ENCODE measurements at regions not wholly inside any gene's neighbourhood (a gene's known extent, or its start where the extent isn't known, plus 50 kb on each side); places are given as distances from the start of the nearest gene placed in this dataset.
"Not testable (repeated sequence)": the region's sequence is repeated elsewhere in the genome, so short reads cannot be mapped to it uniquely, and the experiment has no call there.

GRCh38 chr11:100409267-100409666 is 277.8 kb upstream of the ARHGAP42 start:
- not testable (repeated sequence) for DNase-seq

DNA sequence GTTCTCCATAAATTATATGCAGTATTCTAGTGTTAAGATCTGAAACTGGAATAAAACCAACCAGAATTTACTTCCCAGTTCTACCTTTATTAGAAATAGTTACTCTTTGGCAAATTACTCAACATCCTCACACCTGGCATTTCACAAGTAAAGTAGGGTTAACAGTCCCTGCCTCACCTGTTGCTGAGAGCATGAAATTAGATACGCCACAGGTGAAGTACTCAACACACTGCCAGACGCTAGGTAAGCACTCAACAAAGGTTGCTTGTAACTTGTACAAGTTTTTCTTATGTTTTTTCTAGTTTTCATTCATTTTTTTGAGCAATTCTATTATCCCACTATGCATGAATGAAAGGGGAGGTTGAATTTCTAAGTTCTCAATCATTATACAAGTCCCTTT is 267.6 kb upstream of the ARHGAP42 start:
- DNase-seq = no peak

DNA sequence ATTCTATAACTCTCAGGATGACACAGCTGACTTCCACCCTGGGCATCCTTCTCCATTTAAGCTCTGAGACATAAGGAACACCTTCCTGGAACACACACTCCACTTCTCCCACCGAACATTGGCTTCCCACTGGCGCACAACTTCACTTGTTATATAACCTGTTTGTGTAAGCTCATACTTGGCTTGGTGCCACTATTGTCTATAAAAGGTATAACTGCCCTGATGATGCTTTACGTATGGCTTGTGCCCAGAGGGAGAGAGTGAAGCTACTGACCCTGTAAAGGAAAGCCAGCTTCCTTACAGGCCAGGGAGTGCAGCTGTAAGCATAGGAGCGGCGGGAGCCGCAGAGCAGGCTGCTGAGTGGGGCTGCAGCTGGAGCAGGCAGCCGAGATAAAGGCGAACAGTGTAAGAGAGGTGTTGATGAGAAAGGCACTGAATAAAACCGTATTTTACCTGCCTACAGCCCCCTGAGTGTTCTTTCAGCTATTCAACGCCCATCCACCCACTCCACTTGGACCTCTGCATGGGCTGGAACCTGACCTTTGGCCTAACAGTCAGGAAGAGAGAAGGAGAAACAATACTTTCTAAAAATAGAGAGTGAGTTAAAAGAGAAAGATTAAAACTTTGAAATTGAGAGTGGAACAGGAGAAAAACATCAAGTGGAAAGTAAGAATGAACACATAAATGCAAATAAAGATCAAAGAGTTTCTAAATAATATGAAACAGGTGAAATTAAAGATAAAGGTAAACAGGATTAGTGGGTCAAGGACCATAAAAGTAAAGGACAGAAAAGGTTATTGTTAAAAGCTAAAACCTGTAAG is 252.1 kb upstream of the ARHGAP42 start:
- DNase-seq = no peak

GRCh38 chr11:100438376-100438775 is 248.7 kb upstream of the ARHGAP42 start:
- no peak for DNase-seq

DNA sequence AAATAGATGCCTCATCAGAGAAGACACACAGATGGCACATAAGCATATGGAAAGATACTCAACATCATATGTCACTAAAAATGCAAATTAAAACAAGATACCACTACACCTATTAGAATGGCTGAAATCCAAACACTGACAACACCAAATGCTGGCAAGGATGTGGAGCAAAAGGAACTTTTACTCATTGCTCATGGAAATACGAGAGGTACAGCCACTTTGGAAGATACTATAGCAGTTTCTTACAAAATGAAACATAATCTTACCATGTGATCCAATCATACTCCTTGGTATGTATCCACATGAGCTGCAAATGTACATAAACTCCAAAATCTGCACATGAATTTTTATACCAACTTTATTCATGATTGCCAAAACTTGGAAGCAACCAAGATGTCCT is 246.0 kb upstream of the ARHGAP42 start:
- DNase-seq = no peak

DNA sequence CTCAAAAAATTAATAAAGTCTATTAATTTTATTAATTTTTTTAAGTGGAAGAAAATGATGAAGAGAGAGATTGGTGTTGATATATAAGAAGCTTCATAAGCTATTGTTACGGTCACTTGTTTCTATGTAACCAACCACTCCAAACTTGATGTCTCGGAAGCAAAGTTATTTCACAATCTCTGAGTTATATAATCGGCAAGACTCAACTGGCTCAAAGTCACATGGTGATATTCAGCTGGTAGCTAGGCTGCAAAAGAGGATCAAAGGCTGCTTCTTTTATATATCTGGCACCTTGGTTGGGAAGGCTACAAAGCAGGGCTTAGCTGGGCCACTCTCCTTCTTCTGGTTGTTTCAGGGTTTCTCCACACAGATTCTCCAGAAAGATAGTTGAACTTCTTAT is 245.1 kb upstream of the ARHGAP42 start:
- DNase-seq = no peak

GRCh38 chr11:100445231-100445735 is 241.8 kb upstream of the ARHGAP42 start:
- DNase-seq = no peak

DNA sequence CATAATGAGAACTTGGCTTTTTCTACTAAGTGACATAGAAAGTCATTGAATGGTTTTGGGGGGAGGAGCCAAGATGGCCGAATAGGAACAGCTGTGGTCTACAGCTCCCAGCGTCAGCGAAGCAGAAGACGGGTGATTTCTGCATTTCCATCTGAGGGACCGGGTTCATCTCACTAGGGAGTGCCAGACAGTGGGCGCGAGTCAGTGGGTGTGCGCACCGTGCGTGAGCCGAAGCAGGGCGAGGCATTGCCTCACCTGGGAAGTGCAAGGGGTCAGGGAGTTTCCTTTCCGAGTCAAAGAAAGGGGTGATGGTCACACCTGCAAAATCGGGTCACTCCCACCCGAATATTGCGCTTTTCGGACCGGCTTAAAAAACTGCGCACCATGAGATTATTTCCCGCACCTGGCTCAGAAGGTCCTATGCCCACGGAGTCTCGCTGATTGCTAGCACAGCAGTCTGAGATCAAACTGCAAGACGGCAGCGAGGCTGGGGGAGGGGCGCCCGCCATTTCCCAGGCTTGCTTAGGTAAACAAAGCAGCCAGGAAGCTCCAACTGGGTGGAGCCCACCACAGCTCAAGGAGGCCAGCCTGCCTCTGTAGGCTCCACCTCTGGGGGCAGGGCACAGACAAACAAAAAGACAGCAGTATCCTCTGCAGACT is 235.2 kb upstream of the ARHGAP42 start:
- not testable (repeated sequence) for DNase-seq

DNA sequence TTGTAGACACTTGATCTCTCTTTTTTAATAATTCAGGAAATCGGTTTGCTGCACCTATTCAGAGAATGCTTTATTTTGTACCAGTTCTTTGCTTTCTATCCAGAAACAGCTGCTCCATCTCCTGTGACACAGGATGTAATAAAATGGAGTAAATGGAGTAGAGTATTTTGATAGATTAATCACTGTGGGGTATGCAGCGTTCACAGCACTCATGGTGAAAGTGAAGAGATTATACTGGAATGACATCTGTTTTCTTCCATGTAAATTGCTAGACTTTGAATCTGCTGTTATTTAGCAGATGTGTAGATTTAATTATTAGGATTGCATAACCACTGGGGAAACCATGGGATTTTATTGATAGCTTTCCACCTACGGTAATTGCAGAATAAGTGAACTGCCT is 227.3 kb upstream of the ARHGAP42 start:
- DNase-seq = no peak

- DNase-seq = no peak
These were observed 226.7 kb upstream of the ARHGAP42 start for GRCh38 chr11:100460426-100460825.

DNA sequence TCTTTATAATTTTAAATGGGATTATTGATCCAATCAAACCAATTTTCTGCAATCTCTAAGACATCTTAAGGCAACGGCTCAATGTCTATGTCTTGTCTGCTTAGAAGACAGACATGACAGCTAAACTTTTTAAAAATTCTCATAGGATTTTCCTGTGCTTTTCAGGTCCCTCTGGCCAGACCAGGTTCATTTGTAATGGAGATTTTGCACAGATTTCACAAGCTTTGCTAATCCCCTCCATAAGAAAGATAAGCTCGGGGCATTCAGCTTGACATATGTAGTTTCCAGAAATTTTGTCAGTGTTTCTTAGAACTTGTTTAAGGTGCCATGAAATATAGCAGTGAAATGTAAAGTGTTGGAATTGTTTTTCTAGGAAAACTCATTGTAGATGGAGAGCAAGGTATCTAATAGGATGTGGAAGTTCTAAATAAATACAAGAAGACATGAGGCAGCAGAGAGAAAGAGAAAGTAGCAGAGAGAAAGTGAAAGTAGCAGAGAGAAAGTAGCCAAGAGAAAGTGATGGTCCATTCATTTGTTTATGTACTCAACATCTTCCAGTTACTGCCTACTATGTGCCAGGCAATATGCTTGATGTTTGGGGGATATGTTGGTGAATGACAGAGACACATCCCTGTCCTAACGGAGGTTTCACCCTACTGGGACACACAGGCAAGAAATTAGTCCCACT is 219.1 kb upstream of the ARHGAP42 start:
- DNase-seq = no peak

GRCh38 chr11:100469835-100470234 is 217.3 kb upstream of the ARHGAP42 start:
- DNase-seq = no peak

- DNase-seq = no peak
These were observed 214.2 kb upstream of the ARHGAP42 start for GRCh38 chr11:100472727-100473389.

DNA sequence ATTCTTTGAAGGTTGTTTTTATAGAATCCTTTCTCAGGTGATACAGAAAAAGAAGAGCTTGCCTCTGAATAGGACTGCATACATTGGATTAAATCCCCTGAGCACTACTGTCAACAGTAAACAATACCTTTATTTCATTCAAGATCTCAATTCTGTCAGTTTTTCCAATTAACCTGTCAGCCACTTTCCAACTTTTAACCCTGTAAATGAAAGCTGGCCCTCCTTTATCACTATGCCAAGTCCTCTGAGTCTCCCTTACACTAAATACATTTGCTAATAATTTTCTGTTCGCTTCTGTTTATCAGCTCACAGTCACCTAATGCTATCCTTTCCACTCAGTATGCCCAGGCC is 213.7 kb upstream of the ARHGAP42 start:
- no peak for DNase-seq

GRCh38 chr11:100484948-100485347 is 202.1 kb upstream of the ARHGAP42 start:
- no peak for DNase-seq

- no peak for DNase-seq
These were observed 188.3 kb upstream of the ARHGAP42 start for GRCh38 chr11:100498780-100499179.

GRCh38 chr11:100501450-100501849 is 185.6 kb upstream of the ARHGAP42 start:
- no peak for DNase-seq

DNA sequence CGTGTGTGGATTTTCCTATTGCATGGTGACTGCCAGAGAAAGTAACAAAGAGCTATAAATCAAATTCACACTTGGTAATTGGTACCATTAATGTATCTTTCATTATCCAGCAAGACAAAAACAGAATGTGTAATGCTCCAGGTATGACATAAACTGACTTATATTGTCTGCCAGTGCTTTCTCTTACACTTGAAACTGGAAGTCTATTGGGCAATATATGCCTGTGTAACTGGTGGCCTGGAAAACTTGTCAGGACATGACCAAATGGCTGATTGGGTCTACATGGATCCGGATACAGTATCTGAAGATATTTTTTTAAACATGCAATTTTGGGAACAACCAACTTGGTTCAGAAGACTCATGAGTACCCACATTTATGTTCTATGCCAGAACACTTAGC is 174.6 kb upstream of the ARHGAP42 start:
- no peak for DNase-seq

- no peak for DNase-seq
These were observed 172.0 kb upstream of the ARHGAP42 start for GRCh38 chr11:100515087-100515486.

DNA sequence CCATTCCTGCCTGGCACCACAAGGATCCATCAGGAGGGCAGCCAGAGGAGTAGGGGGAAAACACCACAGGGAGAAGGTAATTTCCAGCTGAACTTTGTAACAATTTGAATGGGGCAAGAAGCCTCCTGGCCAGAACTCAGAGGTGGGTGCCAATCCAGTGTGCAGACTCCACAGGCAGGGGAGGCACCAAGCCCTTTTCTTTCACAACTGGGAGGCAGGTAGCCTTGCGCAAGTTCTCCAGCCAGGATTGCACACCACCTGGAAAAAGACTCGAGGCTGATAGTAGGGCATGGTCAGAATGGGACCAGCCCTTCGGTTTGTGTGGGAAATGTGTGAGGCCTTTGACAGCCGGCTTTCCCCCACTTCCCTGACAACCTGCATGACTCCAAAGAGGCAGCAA is 161.9 kb upstream of the ARHGAP42 start:
- no peak for DNase-seq

DNA sequence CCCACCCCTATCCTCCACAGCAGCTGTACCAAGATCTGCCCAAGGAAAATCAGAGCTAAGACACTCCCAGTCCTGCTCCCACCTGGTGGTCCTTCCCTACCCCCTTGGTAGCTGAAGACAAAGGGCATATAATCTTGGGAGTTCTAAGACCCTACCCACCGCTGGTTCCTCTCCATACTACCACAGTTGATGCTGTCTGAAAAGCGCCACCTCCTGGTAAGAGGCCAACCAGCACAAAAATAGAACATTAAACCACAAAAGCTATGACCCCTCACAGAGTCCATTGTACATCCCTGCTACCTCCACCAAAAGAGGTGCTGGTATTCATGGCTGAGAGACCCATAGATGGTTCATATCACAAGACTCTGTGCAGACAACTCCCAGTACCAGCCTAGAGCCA is 161.5 kb upstream of the ARHGAP42 start:
- no peak for DNase-seq

- no peak for DNase-seq
These were observed 158.1 kb upstream of the ARHGAP42 start for GRCh38 chr11:100528872-100529416.

GRCh38 chr11:100531290-100531689 is 155.8 kb upstream of the ARHGAP42 start:
- not testable (repeated sequence) for DNase-seq
